Neural cell (in vitro differentiated cells): ENCODE measurements at regions not wholly inside any gene's neighbourhood (a gene's known extent, or its start where the extent isn't known, plus 50 kb on each side); places are given as distances from the start of the nearest gene placed in this dataset.

Source experiments
- H2AFZ ChIP-seq: fragments of 200-600, 300-800 bp; sonication (generic), shearing (Covaris generic); 2 replicates; pipeline ENCODE4 v1.6.0; 2014; ENCODE audit warnings: low read depth, mild to moderate bottlenecking, antibody characterized with exemption, low read length, moderate library complexity
- H3F3A ChIP-seq: fragments of 200-600 bp; shearing (Covaris generic); 2 replicates; pipeline ENCODE4 v1.6.1; 2016; ENCODE audit warnings: mild to moderate bottlenecking, moderate library complexity, mixed read lengths, antibody characterized with exemption, low read length; ENCODE audit not compliant: insufficient read depth, poor library complexity, severe bottlenecking
- H3K27ac ChIP-seq: fragments of 200-600, 300-800 bp; sonication (generic), shearing (Covaris generic); 2 replicates; pipeline ENCODE4 v1.5.1; 2014; ENCODE audit warnings: mild to moderate bottlenecking, low read length, moderate library complexity
- H3K27me3 ChIP-seq: fragments of 300-800, 200-600 bp; sonication (generic), shearing (Covaris generic); 2 replicates; pipeline ENCODE4 v1.6.0; 2014; ENCODE audit warnings: mild to moderate bottlenecking, low read depth, low read length, moderate library complexity; ENCODE audit not compliant: insufficient read depth
- H3K36me3 ChIP-seq: fragments of 300-800, 200-600 bp; sonication (generic), shearing (Covaris generic); 2 replicates; pipeline ENCODE4 v1.5.1; 2014; ENCODE audit warnings: mild to moderate bottlenecking, antibody characterized with exemption, low read length, moderate library complexity; ENCODE audit not compliant: insufficient read depth
- H3K4me2 ChIP-seq: fragments of 300-800, 200-600 bp; sonication (generic), shearing (Covaris generic); 2 replicates; pipeline ENCODE4 v1.6.0; 2014; ENCODE audit warnings: mild to moderate bottlenecking, low read length
- H3K4me3 ChIP-seq: fragments of 300-800, 200-600 bp; sonication (generic), shearing (Covaris generic); 2 replicates; pipeline ENCODE4 v1.5.1; 2014; ENCODE audit warnings: mild to moderate bottlenecking, low read length, moderate library complexity
- H3K79me2 ChIP-seq: fragments of 200-600 bp; shearing (Covaris generic); replicated peaks from 2 replicates; pipeline ENCODE4 v1.6.0; 2014; ENCODE audit warnings: mild to moderate bottlenecking, low read length, moderate library complexity; ENCODE audit not compliant: insufficient read depth
- H3K9ac ChIP-seq: fragments of 300-800, 200-600 bp; sonication (generic), shearing (Covaris generic); 2 replicates; pipeline ENCODE4 v1.6.1; 2016; ENCODE audit warnings: mild to moderate bottlenecking, low read length, mixed read lengths
- H3K9me2 ChIP-seq: fragments of 200-600 bp; shearing (Covaris generic); 2 replicates; pipeline ENCODE4 v1.6.1; 2016; ENCODE audit warnings: mild to moderate bottlenecking, low read length, mixed read lengths; ENCODE audit not compliant: insufficient read depth
- H3K9me3 ChIP-seq: fragments of 200-600, 300-800 bp; sonication (generic), shearing (Covaris generic); 2 replicates; pipeline ENCODE4 v1.6.1; 2016; ENCODE audit warnings: mild to moderate bottlenecking, mixed run types, low read length, moderate library complexity, mixed read lengths
- H4K20me1 ChIP-seq: fragments of 200-600 bp; shearing (Covaris generic); 2 replicates; pipeline ENCODE4 v1.6.1; 2016; ENCODE audit warnings: mild to moderate bottlenecking, mixed run types; ENCODE audit not compliant: insufficient read depth
- CTCF ChIP-seq: fragments of 450-650 bp; IDR thresholded peaks from 2 replicates; pipeline ENCODE4 v1.5.1; 2014; ENCODE audit warnings: antibody characterized with exemption, mild to moderate bottlenecking, moderate library complexity; ENCODE audit not compliant: poor library complexity, severe bottlenecking
- EP300 ChIP-seq: fragments of 450-650 bp; conservative IDR thresholded peaks from 2 replicates; pipeline ENCODE4 v1.6.1; 2014; ENCODE audit warnings: antibody characterized with exemption, mild to moderate bottlenecking, moderate library complexity; ENCODE audit not compliant: poor library complexity, severe bottlenecking
- EZH2 ChIP-seq: fragments of 200-600, 300-800 bp; shearing (Covaris generic), sonication (generic); IDR thresholded peaks from 2 replicates; pipeline ENCODE4 v1.6.1; 2014; ENCODE audit warnings: antibody characterized with exemption, low read length, borderline replicate concordance, mild to moderate bottlenecking; ENCODE audit not compliant: insufficient read depth, poor library complexity, severe bottlenecking
- MXI1 ChIP-seq: fragments of 450-650 bp; conservative IDR thresholded peaks from 2 replicates; pipeline ENCODE4 v1.6.1; 2014; ENCODE audit warnings: antibody characterized with exemption, mild to moderate bottlenecking; ENCODE audit not compliant: poor library complexity, severe bottlenecking
- POLR2AphosphoS5 ChIP-seq: IDR thresholded peaks from 2 replicates; pipeline ENCODE4 v1.6.1; 2012
- RAD21 ChIP-seq: fragments of 450-650 bp; conservative IDR thresholded peaks from 2 replicates; pipeline ENCODE4 v1.6.1; 2014; ENCODE audit warnings: antibody characterized with exemption, mild to moderate bottlenecking, moderate library complexity
- SMC3 ChIP-seq: fragments of 450-650 bp; conservative IDR thresholded peaks from 2 replicates; pipeline ENCODE4 v1.6.1; 2014; ENCODE audit warnings: antibody characterized with exemption, mild to moderate bottlenecking, moderate library complexity; ENCODE audit not compliant: poor library complexity
- TAF1 ChIP-seq: IDR thresholded peaks from 2 replicates; pipeline ENCODE4 v1.6.1; 2012; ENCODE audit warnings: low read depth
- TF ChIP-seq, protein P1 (sequence below): IDR thresholded peaks from 2 replicates; pipeline ENCODE4 v1.6.1; 2012; ENCODE audit warnings: borderline replicate concordance

GRCh38 chr12:83537428-83538053 is 850.8 kb downstream of the TMTC2 start:
- H4K20me1 ChIP-seq = no peaks in the 10 kb centered on the region
- no peaks in the 10 kb centered on the region for H3K27me3 ChIP-seq
- no peak overlapping the region for H2AFZ ChIP-seq
- TF ChIP-seq CTCF = no peak
- no peak for TF ChIP-seq RAD21
- TF ChIP-seq MXI1 = no peak
- TF ChIP-seq SMC3 = no peak
- no peak for TF ChIP-seq EP300
- TF ChIP-seq, protein P1, sequence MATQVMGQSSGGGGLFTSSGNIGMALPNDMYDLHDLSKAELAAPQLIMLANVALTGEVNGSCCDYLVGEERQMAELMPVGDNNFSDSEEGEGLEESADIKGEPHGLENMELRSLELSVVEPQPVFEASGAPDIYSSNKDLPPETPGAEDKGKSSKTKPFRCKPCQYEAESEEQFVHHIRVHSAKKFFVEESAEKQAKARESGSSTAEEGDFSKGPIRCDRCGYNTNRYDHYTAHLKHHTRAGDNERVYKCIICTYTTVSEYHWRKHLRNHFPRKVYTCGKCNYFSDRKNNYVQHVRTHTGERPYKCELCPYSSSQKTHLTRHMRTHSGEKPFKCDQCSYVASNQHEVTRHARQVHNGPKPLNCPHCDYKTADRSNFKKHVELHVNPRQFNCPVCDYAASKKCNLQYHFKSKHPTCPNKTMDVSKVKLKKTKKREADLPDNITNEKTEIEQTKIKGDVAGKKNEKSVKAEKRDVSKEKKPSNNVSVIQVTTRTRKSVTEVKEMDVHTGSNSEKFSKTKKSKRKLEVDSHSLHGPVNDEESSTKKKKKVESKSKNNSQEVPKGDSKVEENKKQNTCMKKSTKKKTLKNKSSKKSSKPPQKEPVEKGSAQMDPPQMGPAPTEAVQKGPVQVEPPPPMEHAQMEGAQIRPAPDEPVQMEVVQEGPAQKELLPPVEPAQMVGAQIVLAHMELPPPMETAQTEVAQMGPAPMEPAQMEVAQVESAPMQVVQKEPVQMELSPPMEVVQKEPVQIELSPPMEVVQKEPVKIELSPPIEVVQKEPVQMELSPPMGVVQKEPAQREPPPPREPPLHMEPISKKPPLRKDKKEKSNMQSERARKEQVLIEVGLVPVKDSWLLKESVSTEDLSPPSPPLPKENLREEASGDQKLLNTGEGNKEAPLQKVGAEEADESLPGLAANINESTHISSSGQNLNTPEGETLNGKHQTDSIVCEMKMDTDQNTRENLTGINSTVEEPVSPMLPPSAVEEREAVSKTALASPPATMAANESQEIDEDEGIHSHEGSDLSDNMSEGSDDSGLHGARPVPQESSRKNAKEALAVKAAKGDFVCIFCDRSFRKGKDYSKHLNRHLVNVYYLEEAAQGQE = no peak
- no peak for TF ChIP-seq TAF1
- TF ChIP-seq POLR2AphosphoS5 = no peak
- TF ChIP-seq EZH2 = no peak
- H3K9me3 ChIP-seq = no peaks in the 10 kb centered on the region
- H3K27ac ChIP-seq = no peak overlapping the region
- H3K4me3 ChIP-seq = no peak overlapping the region
- H3K9me2 ChIP-seq = no peaks in the 10 kb centered on the region
- H3K4me2 ChIP-seq = no peak overlapping the region
- H3F3A ChIP-seq = no peaks in the 10 kb centered on the region
- no peaks in the 10 kb centered on the region for H3K36me3 ChIP-seq
- no peak overlapping the region for H3K9ac ChIP-seq
- no peaks in the 10 kb centered on the region for H3K79me2 ChIP-seq

- Histone ChIP-seq H3K36me3 (no peaks in the 10 kb centered on the region), H3K9me3 (no peaks in the 10 kb centered on the region), H3K4me2 (no peak overlapping the region), H3K9me2 (no peaks in the 10 kb centered on the region), H3K9ac (no peak overlapping the region), H3K79me2 (no peaks in the 10 kb centered on the region), H3F3A (no peaks in the 10 kb centered on the region), H4K20me1 (no peaks in the 10 kb centered on the region), H2AFZ (no peak overlapping the region), H3K4me3 (no peak overlapping the region), H3K27me3 (no peaks in the 10 kb centered on the region), H3K27ac (no peak overlapping the region)
- no peak for TF ChIP-seq EZH2
- TF ChIP-seq POLR2AphosphoS5 = no peak
- TF ChIP-seq RAD21 = no peak
- TF ChIP-seq SMC3 = no peak
- TF ChIP-seq, protein P1 = no peak
- TF ChIP-seq CTCF = no peak
- no peak for TF ChIP-seq TAF1
- no peak for TF ChIP-seq MXI1
- no peak for TF ChIP-seq EP300
Observed at GRCh38 chr12:83536496-83536895, 849.8 kb downstream of the TMTC2 start.
